ENCODE measurements at regions not wholly inside any gene's neighbourhood (a gene's known extent, or its start where the extent isn't known, plus 50 kb on each side); places are given as distances from the start of the nearest gene placed in this dataset.

- no peak for DNase-seq (ENCODE audit: low spot score)
Observed at GRCh38 chrX:10288373-10288975, 131.7 kb downstream of the CLCN4 start.

DNA sequence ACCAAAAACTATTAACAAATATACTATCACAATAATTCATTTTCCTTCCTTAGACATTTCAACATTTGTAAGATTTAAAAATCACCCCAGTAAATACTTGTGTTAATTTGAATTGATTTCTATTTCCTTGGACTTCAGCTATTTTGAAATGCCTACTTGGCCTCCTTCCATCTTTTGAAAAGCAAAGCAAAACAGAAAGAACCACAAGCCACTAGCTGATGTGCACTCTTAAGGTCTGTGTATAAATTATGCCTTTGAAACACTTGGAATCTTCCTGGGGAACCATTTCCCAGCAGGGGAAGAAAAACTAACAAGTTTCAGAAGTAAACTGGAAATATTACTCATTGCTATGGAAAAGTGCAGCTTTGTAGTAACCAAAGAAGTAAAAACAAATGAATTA lies 139.8 kb downstream of the CLCN4 start:
- no peak for DNase-seq (ENCODE audit: low spot score)

GRCh38 chrX:10310511-10310910 lies 153.7 kb downstream of the CLCN4 start:
- peak; percentile 29 for DNase-seq (ENCODE audit: low spot score)

GRCh38 chrX:10314530-10315104 lies 157.8 kb downstream of the CLCN4 start:
- DNase-seq (ENCODE audit: low spot score): no peak

- DNase-seq (ENCODE audit: low spot score): no peak
Observed at GRCh38 chrX:10325611-10326010, 168.8 kb downstream of the CLCN4 start.

GRCh38 chrX:10326578-10326977 lies 169.8 kb downstream of the CLCN4 start:
- peak; percentile 29 for DNase-seq (ENCODE audit: low spot score)

DNA sequence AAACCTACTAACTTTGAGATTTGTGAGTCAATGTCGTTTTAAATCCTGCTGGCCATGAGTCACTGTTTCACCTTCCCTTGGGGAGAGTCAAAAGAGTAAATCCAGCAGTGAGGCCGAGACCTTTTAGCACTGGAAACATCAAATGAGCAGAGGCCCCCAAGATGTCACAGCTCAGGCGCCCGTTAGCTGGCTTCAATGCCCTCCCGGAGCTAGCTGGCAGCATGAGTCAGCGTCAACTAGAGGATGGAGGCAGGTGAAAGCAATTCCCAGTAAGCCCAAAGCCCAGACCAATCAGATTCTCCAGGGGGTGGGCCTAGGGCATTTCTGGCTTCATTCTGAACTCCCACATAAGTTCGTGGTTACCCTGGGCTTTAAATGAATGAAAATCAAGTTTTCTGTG lies 170.9 kb downstream of the CLCN4 start:
- peak; percentile 53 for DNase-seq (ENCODE audit: low spot score)

DNA sequence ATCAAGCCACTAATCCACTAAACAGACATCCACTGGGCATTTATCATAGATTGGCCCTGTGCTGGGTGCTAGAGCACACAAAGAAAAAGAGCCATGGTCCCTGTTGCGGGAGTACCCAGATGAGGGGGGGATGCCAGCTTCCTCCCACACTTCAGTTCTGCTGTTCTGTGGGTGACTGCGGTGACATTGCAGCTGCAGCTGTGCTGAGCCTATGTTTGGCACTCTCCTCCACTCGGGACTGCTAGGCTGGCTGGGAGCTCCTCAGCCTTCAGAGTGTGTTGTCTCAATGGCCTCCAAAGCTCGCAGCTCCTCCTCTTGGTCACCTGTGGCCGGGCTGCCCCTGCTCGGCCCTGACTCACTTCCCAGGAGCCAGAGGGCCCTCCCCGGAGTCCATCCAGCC lies 173.2 kb downstream of the CLCN4 start:
- DNase-seq (ENCODE audit: low spot score): no peak

- no peak for DNase-seq (ENCODE audit: low spot score)
Observed at GRCh38 chrX:10341309-10341708, 184.5 kb downstream of the CLCN4 start.

GRCh38 chrX:10350221-10350620 lies 193.4 kb downstream of the CLCN4 start:
- no peak for DNase-seq (ENCODE audit: low spot score)

- DNase-seq (ENCODE audit: low spot score): peak; percentile 36
Observed at GRCh38 chrX:10350981-10351380, 194.2 kb downstream of the CLCN4 start.

GRCh38 chrX:10352536-10352935 lies 195.8 kb downstream of the CLCN4 start:
- no peak for DNase-seq (ENCODE audit: low spot score)

DNA sequence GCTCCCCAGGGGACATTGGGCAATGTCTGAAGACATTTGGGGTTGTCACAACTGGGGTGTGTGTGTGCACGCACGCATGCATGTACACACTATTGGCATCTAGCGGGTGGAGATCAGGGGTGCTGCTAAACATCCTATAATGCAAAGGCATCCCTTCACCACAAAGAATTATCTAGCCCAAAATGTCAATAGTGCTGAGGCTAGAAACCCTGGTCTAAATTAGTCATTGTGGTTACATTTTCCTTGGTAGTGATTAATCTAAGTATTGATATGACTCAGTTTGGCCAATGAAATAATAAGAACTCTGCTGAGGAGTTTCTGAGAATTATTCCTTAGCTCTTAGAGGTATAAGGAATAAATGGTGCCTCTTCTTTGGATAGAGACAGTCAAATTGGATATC lies 200.2 kb downstream of the CLCN4 start:
- peak; percentile 23 for DNase-seq (ENCODE audit: low spot score)

DNA sequence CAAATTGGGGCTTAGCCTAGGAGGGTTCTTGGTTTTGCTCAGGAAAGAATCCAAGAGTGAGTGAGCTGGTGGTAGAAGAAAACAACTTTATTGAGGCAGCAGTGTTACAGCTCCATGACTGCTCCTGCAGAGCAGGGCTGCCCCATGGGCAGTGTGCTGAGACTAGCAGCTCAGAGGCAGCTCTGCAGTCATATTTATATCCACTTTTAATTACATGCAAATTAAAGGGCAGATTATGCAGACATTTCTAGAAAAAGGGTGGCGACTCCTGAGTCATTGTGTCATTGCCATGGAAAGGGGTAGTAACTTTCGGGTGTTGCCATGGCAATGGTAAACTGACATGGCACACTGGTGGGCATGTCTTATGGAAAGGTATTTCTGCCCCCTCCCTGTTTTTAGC lies 202.2 kb downstream of the CLCN4 start:
- no peak for DNase-seq (ENCODE audit: low spot score)

DNA sequence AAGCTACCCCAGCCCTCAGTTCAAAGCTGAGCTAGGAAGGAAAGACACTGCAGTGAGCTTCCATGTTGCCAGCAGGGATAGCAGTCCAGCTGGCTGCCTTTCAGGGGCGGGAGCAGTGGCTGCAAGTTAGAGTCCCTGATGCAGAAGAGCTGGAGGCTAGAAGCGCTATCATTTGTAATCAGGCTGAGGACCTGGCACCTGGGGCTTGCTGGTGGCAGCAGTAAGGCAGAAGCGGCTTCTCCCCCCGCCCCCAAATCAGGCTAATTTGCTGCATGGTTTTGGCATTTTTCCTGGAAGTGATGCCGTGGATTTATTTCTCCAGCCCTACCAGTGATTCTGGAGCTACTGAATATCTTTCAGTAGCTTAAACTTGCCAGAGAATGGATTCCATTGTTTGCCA lies 203.3 kb downstream of the CLCN4 start:
- DNase-seq (ENCODE audit: low spot score): no peak

- DNase-seq (ENCODE audit: low spot score): no peak
Observed at GRCh38 chrX:10365532-10366265, 208.9 kb downstream of the CLCN4 start.

- no peak for DNase-seq (ENCODE audit: low spot score)
Observed at GRCh38 chrX:10367406-10367805, 210.6 kb downstream of the CLCN4 start.

DNA sequence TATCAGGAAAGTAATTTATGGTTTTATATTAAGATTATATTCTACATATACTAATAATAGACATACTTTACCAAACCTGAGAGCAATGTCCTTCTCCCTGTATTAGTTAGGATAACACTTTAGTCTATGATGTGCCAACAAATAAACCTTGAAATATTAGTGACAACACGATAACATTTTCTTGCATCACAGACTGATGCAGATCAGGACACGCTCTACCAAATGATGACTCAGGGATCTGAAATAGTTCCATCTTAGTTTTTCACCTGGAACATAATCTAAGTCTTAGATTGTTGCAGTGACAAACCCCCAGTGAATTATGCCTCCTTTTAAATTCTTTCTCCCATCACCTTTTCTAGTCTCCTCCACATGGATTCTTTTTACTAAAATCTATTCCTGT lies 214.2 kb downstream of the CLCN4 start:
- no peak for DNase-seq (ENCODE audit: low spot score)

GRCh38 chrX:10377427-10377826 lies 220.7 kb downstream of the CLCN4 start:
- DNase-seq (ENCODE audit: low spot score): no peak

GRCh38 chrX:10379878-10380277 lies 223.1 kb downstream of the CLCN4 start:
- no peak for DNase-seq (ENCODE audit: low spot score)

GRCh38 chrX:10380300-10380699 lies 223.5 kb downstream of the CLCN4 start:
- no peak for DNase-seq (ENCODE audit: low spot score)

- no peak for DNase-seq (ENCODE audit: low spot score)
Observed at GRCh38 chrX:10381193-10381592, 224.4 kb downstream of the CLCN4 start.

- DNase-seq (ENCODE audit: low spot score): peak; percentile 26
Observed at GRCh38 chrX:10387011-10387410, 230.2 kb downstream of the CLCN4 start.

- no peak for DNase-seq (ENCODE audit: low spot score)
Observed at GRCh38 chrX:10390187-10390586, 230.2 kb downstream of the MID1 start.
